IMR-90 (cell line): ENCODE measurements at regions not wholly inside any gene's neighbourhood (a gene's known extent, or its start where the extent isn't known, plus 50 kb on each side); places are given as distances from the start of the nearest gene placed in this dataset.

ENCODE experiments used
- ATAC-seq: fragments of 200-7000 bp; cut with Tn5 transposase; 2 replicates; pipeline ENCODE4 v1.9.1; 2020; ENCODE audit warnings: low read depth, mild to moderate bottlenecking, moderate library complexity
- BruUV-seq: library from RNA; stranded (reverse); fragments of 400-500 nt; replicated peaks from 2 replicates; lab custom pipeline; 2021; lab: Mats Ljungman, UMichigan
- CTCF ChIA-PET: fragments of 300-600 bp; formaldehyde crosslinking; extraction: SDS; loops from one replicate; lab custom pipeline; 2021; ENCODE audit warnings: antibody characterized with exemption; lab: Yijun Ruan, JAX
- POLR2A ChIA-PET: fragments of 300-600 bp; sonication (Branson Sonifier 250); formaldehyde crosslinking; loops from one replicate; lab custom pipeline; 2022; ENCODE audit warnings: antibody characterized with exemption; ENCODE audit not compliant: unreplicated experiment; lab: Charles Lee
- DNase-seq: peaks from one replicate; pipeline ENCODE4 v3.0.0; 2013
- H2AFZ ChIP-seq: replicated peaks from 2 replicates; pipeline ENCODE3; 2013; ENCODE audit warnings: low read length, mild to moderate bottlenecking; ENCODE audit not compliant: poor library complexity
- H2AK5ac ChIP-seq: 2 replicates; pipeline ENCODE4 v1.6.1; 2013; ENCODE audit warnings: low read depth, low read length, inconsistent platforms
- H2AK9ac ChIP-seq: replicated peaks from 2 replicates; pipeline ENCODE3; 2013; ENCODE audit warnings: mild to moderate bottlenecking, low read depth, low read length, moderate library complexity; ENCODE audit not compliant: poor library complexity
- H2BK120ac ChIP-seq: 2 replicates; pipeline ENCODE4 v1.6.1; 2013; ENCODE audit warnings: low read depth, low read length, inconsistent platforms
- H2BK15ac ChIP-seq: 3 replicates; pipeline ENCODE4 v1.6.1; 2013; ENCODE audit warnings: low read depth, low read length, inconsistent platforms
- H2BK20ac ChIP-seq: 2 replicates; pipeline ENCODE4 v1.6.1; 2013; ENCODE audit warnings: low read depth, mild to moderate bottlenecking, inconsistent platforms, low read length, moderate library complexity
- H2BK5ac ChIP-seq: 2 replicates; pipeline ENCODE4 v1.6.1; 2013; ENCODE audit warnings: mild to moderate bottlenecking, low read depth, low read length, inconsistent platforms; ENCODE audit not compliant: poor library complexity, severe bottlenecking
- H3K14ac ChIP-seq: replicated peaks from 2 replicates; pipeline ENCODE4 v1.6.1; 2013; ENCODE audit warnings: low read depth, low read length, inconsistent platforms
- H3K18ac ChIP-seq: 2 replicates; pipeline ENCODE4 v1.6.1; 2013; ENCODE audit warnings: low read depth, low read length, control low read depth
- H3K23ac ChIP-seq: 2 replicates; pipeline ENCODE4 v1.6.1; 2013; ENCODE audit warnings: low read depth, low read length, inconsistent platforms
- H3K27ac ChIP-seq: 2 replicates; pipeline ENCODE4 v1.5.1; 2013; ENCODE audit warnings: mild to moderate bottlenecking, control low read depth, low read length; ENCODE audit not compliant: insufficient read depth
- H3K27me3 ChIP-seq: 2 replicates; pipeline ENCODE4 v1.6.1; 2013; ENCODE audit warnings: low read length; ENCODE audit not compliant: control insufficient read depth, insufficient read depth
- H3K36me3 ChIP-seq: 2 replicates; pipeline ENCODE4 v1.6.1; 2013; ENCODE audit warnings: low read length, mixed read lengths; ENCODE audit not compliant: control insufficient read depth, insufficient read depth
- H3K4ac ChIP-seq: 2 replicates; pipeline ENCODE4 v1.6.1; 2013; ENCODE audit warnings: low read depth, low read length, inconsistent platforms
- H3K4me1 ChIP-seq: 2 replicates; pipeline ENCODE4 v1.6.1; 2013; ENCODE audit warnings: low read length, mixed read lengths; ENCODE audit not compliant: control insufficient read depth, insufficient read depth
- H3K4me2 ChIP-seq: 2 replicates; pipeline ENCODE4 v1.6.1; 2013; ENCODE audit warnings: low read depth, mild to moderate bottlenecking, control low read depth, low read length, moderate library complexity
- H3K4me3 ChIP-seq: 2 replicates; pipeline ENCODE4 v1.5.1; 2013; ENCODE audit warnings: low read depth, mild to moderate bottlenecking, control low read depth, low read length, moderate library complexity; ENCODE audit not compliant: insufficient read depth
- H3K56ac ChIP-seq: 2 replicates; pipeline ENCODE4 v1.6.1; 2013; ENCODE audit warnings: low read length, inconsistent platforms; ENCODE audit not compliant: insufficient read depth; ENCODE audit errors: extremely low read depth
- H3K79me1 ChIP-seq, 2 experiments: 2 replicates each; pipeline ENCODE4 v1.6.1; 2013; ENCODE audit warnings: low read length in 2 of 2, inconsistent platforms in 1 of 2, low read depth in 1 of 2
- H3K9ac ChIP-seq: 2 replicates; pipeline ENCODE4 v1.6.1; 2013; ENCODE audit warnings: low read depth, low read length, control low read depth
- H3K9me1 ChIP-seq: 2 replicates; pipeline ENCODE4 v1.6.1; 2013; ENCODE audit warnings: low read length, inconsistent platforms; ENCODE audit not compliant: insufficient read depth
- H3K9me3 ChIP-seq: 2 replicates; pipeline ENCODE4 v1.6.1; 2013; ENCODE audit warnings: low read length; ENCODE audit not compliant: control insufficient read depth, insufficient read depth
- H4K20me1 ChIP-seq: 2 replicates; pipeline ENCODE4 v1.6.1; 2013; ENCODE audit warnings: low read length, inconsistent platforms; ENCODE audit not compliant: insufficient read depth
- H4K5ac ChIP-seq: 2 replicates; pipeline ENCODE4 v1.6.1; 2013; ENCODE audit warnings: mild to moderate bottlenecking, low read depth, low read length, control low read depth
- H4K8ac ChIP-seq, 2 experiments: 2 replicates each; pipeline ENCODE4 v1.6.1; 2013; ENCODE audit warnings: low read depth in 2 of 2, low read length in 2 of 2, control low read depth in 1 of 2, inconsistent platforms in 1 of 2
- H4K91ac ChIP-seq: 2 replicates; pipeline ENCODE4 v1.6.1; 2013; ENCODE audit warnings: low read depth, low read length, inconsistent platforms; ENCODE audit not compliant: insufficient read depth
- BHLHE40 ChIP-seq: fragments of 150-350 bp; IDR thresholded peaks from 2 replicates; pipeline ENCODE4 v1.6.1; 2016; ENCODE audit warnings: mild to moderate bottlenecking, low read depth, low read length
- CEBPB ChIP-seq: IDR thresholded peaks from 2 replicates; pipeline ENCODE4 v1.6.1; 2012; ENCODE audit warnings: low read depth, low read length, improper control_type of control experiment
- FOS ChIP-seq: fragments of 150-350 bp; IDR thresholded peaks from 2 replicates; pipeline ENCODE4 v1.6.1; 2016; ENCODE audit warnings: low read depth, low read length
- MAZ ChIP-seq: IDR thresholded peaks from 2 replicates; pipeline ENCODE4 v1.6.1; 2012; ENCODE audit warnings: low read depth, mild to moderate bottlenecking, low read length, improper control_type of control experiment, moderate library complexity, borderline replicate concordance
- POLR2A ChIP-seq: IDR thresholded peaks from 2 replicates; pipeline ENCODE4 v1.6.1; 2012; ENCODE audit warnings: mild to moderate bottlenecking, low read depth, low read length
- RCOR1 ChIP-seq: IDR thresholded peaks from 2 replicates; pipeline ENCODE4 v1.6.1; 2012; ENCODE audit warnings: mild to moderate bottlenecking, low read length, improper control_type of control experiment; ENCODE audit not compliant: insufficient replicate concordance
- WGBS, 2 experiments: methylation state at CpG; one replicate each; pipeline versions ENCODE4 v1.1.5 to v1.1.7; 2013; ENCODE audit warnings: missing lambda C conversion rate in 2 of 2; ENCODE audit not compliant: insufficient read length in 1 of 2; ENCODE audit errors: extremely low coverage in 2 of 2; 5-methylcytosine and 5-hydroxymethylcytosine counted together
- dilution Hi-C: fragments of 300-500 bp; cut with HindIII; formaldehyde crosslinking; loops from one replicate; pipeline ENCODE4 v1.14.3; 2018; ENCODE audit warnings: low sequenced_read_pairs; ENCODE audit not compliant: unreplicated experiment
- in situ Hi-C: fragments of 300-500 bp; cut with MboI; formaldehyde crosslinking; loops from 3 replicates; pipeline ENCODE4 v1.14.3; 2019; ENCODE audit warnings: low sequenced_read_pairs, inconsistent platforms, mixed read lengths
- intact Hi-C: fragments of 100-400 bp; cut with micrococcal nuclease; formaldehyde crosslinking; loops from 2 replicates; pipeline ENCODE4 v1.10.0; 2022

DNA sequence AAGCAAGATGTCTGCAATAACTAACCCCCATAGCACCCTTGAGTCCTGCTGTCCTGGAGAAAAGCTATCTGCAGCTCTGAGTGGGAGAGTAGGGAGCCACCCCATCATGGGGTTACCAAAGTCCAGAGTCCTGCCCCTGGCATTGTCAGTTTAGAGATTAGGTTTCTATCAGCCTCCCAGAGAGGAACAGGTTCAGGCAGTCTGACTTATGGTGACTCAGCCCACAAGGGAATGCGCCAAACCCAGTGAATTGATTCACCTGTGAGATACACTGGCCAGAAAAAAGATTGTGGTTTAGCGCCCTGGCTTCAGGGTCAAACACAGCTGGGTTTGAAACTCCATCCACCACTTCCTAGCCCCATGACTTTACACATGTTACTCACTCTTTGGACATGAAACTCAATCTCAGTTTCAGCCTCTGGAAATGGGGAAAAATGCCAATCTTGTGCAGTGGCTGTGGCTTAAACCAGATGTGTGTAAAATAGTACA, 263.6 kb upstream of the HES1 start:
- H3K27ac ChIP-seq, result no peak overlapping the region
- ATAC-seq (peak; percentile 48), DNase-seq (peak; percentile 98)
- no peak overlapping the region for H3K56ac ChIP-seq
- H2AK9ac ChIP-seq, result no peak overlapping the region
- dilution Hi-C loops (no loop called here), in situ Hi-C loops (no loop called here), intact Hi-C loops (no loop called here)
- peak overlapping the region; percentile 22; the same call in 1 of the 2 replicates for H2BK20ac ChIP-seq
- H4K20me1 ChIP-seq, result peaks cover 5% of the 10 kb centered on the region; the same call in 1 of the 2 replicates
- H2BK15ac ChIP-seq, result no peak overlapping the region
- no peaks in the 10 kb centered on the region for H3K36me3 ChIP-seq
- BruUV-seq, result no TSS peak
- no peak overlapping the region for H3K18ac ChIP-seq
- no peak overlapping the region for H4K91ac ChIP-seq
- H2AFZ ChIP-seq, result peak overlapping the region; percentile 25
- H3K23ac ChIP-seq, result no peak overlapping the region
- no peak overlapping the region for H3K9ac ChIP-seq
- no peak overlapping the region for H4K8ac ChIP-seq
- peak overlapping the region; percentile 44; the same call in 1 of the 2 replicates for H2BK120ac ChIP-seq
- no peak overlapping the region for H2AK5ac ChIP-seq
- H2BK5ac ChIP-seq, result no peak overlapping the region
- H3K14ac ChIP-seq, result no peak overlapping the region
- TF ChIP-seq BHLHE40 (0 out of 2 replicates have a peak, but pooled peaks have one; percentile 37), MAZ (peak; percentile 11; the same call in 1 of the 2 replicates), FOS (peak; percentile 82), CEBPB (no peak; the same call in 1 of the 2 replicates), POLR2A (no peak), RCOR1 (peak; percentile 99)
- no peaks in the 10 kb centered on the region for H3K79me1 ChIP-seq
- peaks cover 8% of the 10 kb centered on the region for H3K27me3 ChIP-seq
- ChIA-PET POLR2A (no interaction called here), CTCF (interaction anchor here (1.0 kb wide), 1 partner anchor 237 kb away, joined by 3 read pairs; no protein-coding TSS in a partner anchor)
- no peak overlapping the region for H4K5ac ChIP-seq
- H3K4me1 ChIP-seq, result peaks cover 13% of the 10 kb centered on the region
- H3K4me2 ChIP-seq, result no peak overlapping the region
- H3K9me1 ChIP-seq, result peaks cover 25% of the 10 kb centered on the region
- H3K9me3 ChIP-seq, result no peaks in the 10 kb centered on the region
- no peak overlapping the region for H3K4me3 ChIP-seq
- H3K4ac ChIP-seq, result peak overlapping the region; percentile 55
- no CpG with 5 or more reads among the region's 2 CpGs for WGBS, 2 experiments
